Keratinocyte (primary cell): ENCODE measurements at regions not wholly inside any gene's neighbourhood (a gene's known extent, or its start where the extent isn't known, plus 50 kb on each side); places are given as distances from the start of the nearest gene placed in this dataset.

ENCODE experiments used
- CTCF ChIP-seq, 3 experiments: IDR thresholded peaks in 1 of 3; conservative IDR thresholded peaks in 1 of 3; optimal IDR thresholded peaks in 1 of 3; 2 replicates in 2 of 3; 3 replicates in 1 of 3; pipeline versions ENCODE3 to v1.5.1; 2011; ENCODE audit warnings: low read length in 3 of 3, mild to moderate bottlenecking in 3 of 3, moderate library complexity in 2 of 3, control low read depth in 1 of 3, inconsistent platforms in 1 of 3; ENCODE audit not compliant: insufficient read depth in 2 of 3; ENCODE audit errors: extremely low read depth in 1 of 3
- EZH2 ChIP-seq: IDR thresholded peaks from one replicate; pipeline ENCODE4 v1.6.1; 2012; ENCODE audit warnings: inconsistent platforms, mild to moderate bottlenecking, low read length, moderate library complexity

- no peak for TF ChIP-seq CTCF (optimal IDR thresholded peaks at IDR 0.05 in 1 of 3, IDR thresholded peaks at IDR 0.05 in 1 of 3, conservative IDR thresholded peaks at IDR 0.05 in 1 of 3; ENCODE audit: extremely low read depth in 1 of 3, insufficient read depth in 2 of 3, low read length in 3 of 3)
- no peak for TF ChIP-seq EZH2
Measured at GRCh38 chr4:106793933-106794332, 242.2 kb downstream of the DKK2 start.
